KOPT-K1 (cell line): ENCODE measurements at regions not wholly inside any gene's neighbourhood (a gene's known extent, or its start where the extent isn't known, plus 50 kb on each side); places are given as distances from the start of the nearest gene placed in this dataset.
"Not testable (repeated sequence)": the region's sequence is repeated elsewhere in the genome, so short reads cannot be mapped to it uniquely, and the experiment has no call there.

ENCODE experiments used
- H3K27ac ChIP-seq: fragments of 200-600 bp; sonication (generic); 2 replicates; pipeline ENCODE4 v1.5.1; 2016; ENCODE audit warnings: antibody characterized with exemption, mild to moderate bottlenecking, low read depth, low read length; ENCODE audit not compliant: poor library complexity, severe bottlenecking
- H3K36me3 ChIP-seq: fragments of 200-600 bp; sonication (generic); 2 replicates; pipeline ENCODE4 v1.5.1; 2017; ENCODE audit warnings: antibody characterized with exemption, mild to moderate bottlenecking, low read length, moderate library complexity; ENCODE audit not compliant: insufficient read depth
- H3K9me3 ChIP-seq: fragments of 200-600 bp; sonication (generic); 2 replicates; pipeline ENCODE4 v1.5.1; 2017; ENCODE audit warnings: antibody characterized with exemption, low read length, mild to moderate bottlenecking; ENCODE audit not compliant: insufficient read depth, poor library complexity, severe bottlenecking

GRCh38 chr2:64731263-64731643, 77.5 kb upstream of the SERTAD2 start:
- no peaks in the 10 kb centered on the region for H3K36me3 ChIP-seq
- H3K9me3 ChIP-seq, result no peaks in the 10 kb centered on the region
- H3K27ac ChIP-seq, result peak overlapping the region; percentile 79

GRCh38 chr2:64731746-64732145, 78.0 kb upstream of the SERTAD2 start:
- no peaks in the 10 kb centered on the region for H3K36me3 ChIP-seq
- H3K9me3 ChIP-seq, result no peaks in the 10 kb centered on the region
- H3K27ac ChIP-seq, result no peak overlapping the region

DNA sequence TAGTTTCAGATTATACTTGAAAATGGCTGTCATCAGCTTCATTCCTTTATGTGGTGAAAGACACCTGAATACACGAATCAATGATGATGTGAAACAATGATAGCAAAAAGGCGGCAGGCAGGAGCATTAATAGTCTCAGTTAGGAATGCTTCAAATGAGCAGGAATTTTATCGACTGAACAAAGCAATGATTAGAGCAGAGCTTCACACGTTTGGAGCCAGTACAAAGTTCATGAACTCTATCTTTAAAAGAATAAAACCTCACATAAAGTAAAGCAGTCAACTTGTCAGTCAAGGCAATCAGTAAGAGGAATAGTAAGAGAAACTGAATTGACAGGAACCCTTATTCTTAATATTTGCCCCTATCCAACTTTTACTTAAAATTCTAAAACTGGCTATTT, 78.4 kb upstream of the SERTAD2 start:
- Histone ChIP-seq H3K9me3 (no peaks in the 10 kb centered on the region), H3K27ac (no peak overlapping the region), H3K36me3 (no peaks in the 10 kb centered on the region)

DNA sequence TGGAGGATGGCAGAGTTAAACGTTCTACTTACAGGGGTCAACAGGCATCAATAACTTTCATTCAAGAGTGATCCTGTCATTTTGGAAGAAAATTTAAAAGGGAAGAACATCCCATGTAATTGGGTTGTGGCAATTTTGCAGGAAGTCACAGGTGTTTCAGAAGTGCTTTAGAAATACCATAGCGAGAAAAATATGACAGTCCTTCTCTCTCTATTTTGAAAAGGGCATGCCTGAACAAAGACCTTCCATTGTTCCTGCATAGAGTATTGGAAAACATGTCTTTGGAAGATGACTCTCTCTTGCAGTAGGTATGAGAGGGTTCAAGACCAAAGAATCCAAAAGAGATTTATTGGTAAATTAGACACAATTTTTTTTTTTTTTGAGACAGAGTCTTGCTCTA, 81.8 kb upstream of the SERTAD2 start:
- H3K9me3 ChIP-seq, result no peaks in the 10 kb centered on the region
- no peak overlapping the region for H3K27ac ChIP-seq
- no peaks in the 10 kb centered on the region for H3K36me3 ChIP-seq

DNA sequence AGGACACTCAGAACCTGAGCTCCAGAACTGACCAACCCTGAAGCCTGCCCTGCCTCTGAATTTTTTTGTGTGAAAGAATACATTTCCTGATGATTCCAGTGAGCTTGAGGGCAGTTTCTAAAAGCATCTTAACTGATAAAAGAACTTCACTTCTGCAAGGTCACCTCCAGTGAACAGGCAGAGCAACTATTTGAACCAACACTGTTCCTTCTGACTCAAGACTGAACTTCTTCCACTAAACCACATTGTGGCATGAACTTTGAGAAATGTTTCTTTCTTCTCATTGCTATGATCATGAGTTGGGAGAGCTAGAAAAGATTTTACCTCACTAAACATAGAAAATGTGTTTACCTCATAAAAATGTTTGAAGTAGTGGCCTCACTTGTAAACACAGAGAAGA, 83.8 kb upstream of the SERTAD2 start:
- Histone ChIP-seq H3K9me3 (no peaks in the 10 kb centered on the region), H3K36me3 (no peaks in the 10 kb centered on the region), H3K27ac (no peak overlapping the region)

GRCh38 chr2:64738026-64738425, 84.3 kb upstream of the SERTAD2 start:
- Histone ChIP-seq H3K9me3 (no peaks in the 10 kb centered on the region), H3K36me3 (no peaks in the 10 kb centered on the region), H3K27ac (no peak overlapping the region)

DNA sequence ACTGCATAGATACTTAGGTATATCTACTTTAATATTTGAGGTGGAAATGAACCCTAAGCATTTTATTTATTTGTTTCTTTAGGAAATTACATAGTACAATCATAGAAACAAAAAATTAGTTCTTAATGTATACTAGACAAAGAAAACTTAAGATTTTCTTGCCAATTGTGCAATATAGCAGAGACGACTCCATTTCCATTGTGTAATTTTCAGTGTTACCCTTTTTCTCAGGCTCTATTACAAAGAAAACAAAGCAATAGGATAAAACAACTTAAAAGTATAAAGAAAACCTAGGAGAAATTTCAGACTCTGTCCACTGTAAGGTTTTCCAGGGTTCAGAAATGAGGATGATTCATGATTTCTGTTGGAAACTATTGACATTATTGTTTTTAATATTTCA, 89.0 kb upstream of the SERTAD2 start:
- Histone ChIP-seq H3K27ac (no peak overlapping the region), H3K36me3 (no peaks in the 10 kb centered on the region), H3K9me3 (no peaks in the 10 kb centered on the region)

- H3K27ac ChIP-seq, result no peak overlapping the region
- H3K9me3 ChIP-seq, result no peaks in the 10 kb centered on the region
- H3K36me3 ChIP-seq, result no peaks in the 10 kb centered on the region
These were observed 90.1 kb upstream of the SERTAD2 start for GRCh38 chr2:64743739-64744330.

GRCh38 chr2:64745562-64745961, 91.8 kb upstream of the SERTAD2 start:
- Histone ChIP-seq H3K9me3 (no peaks in the 10 kb centered on the region), H3K36me3 (no peaks in the 10 kb centered on the region), H3K27ac (no peak overlapping the region)

DNA sequence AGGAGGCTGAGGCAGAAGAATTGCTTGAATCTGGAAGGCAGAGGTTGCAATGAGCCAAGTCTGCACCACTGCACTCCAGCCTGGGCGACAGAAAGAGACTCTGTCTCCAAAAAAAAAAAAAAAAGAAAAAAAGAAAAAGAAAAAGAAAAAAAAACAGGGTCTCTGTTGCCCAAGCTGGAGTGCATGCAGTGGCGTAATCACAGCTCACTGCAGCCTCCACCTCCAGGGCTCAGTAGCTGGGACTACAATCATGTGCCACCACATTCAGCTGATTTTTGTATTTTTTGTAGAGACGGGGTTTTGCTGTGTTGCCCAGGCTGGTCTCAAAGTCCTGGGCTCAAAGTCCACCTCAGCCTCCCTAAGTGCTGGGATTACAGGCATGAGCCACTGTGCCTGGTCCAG, 94.0 kb upstream of the SERTAD2 start:
- not testable (repeated sequence) for H3K9me3 ChIP-seq, H3K36me3 ChIP-seq, H3K27ac ChIP-seq

DNA sequence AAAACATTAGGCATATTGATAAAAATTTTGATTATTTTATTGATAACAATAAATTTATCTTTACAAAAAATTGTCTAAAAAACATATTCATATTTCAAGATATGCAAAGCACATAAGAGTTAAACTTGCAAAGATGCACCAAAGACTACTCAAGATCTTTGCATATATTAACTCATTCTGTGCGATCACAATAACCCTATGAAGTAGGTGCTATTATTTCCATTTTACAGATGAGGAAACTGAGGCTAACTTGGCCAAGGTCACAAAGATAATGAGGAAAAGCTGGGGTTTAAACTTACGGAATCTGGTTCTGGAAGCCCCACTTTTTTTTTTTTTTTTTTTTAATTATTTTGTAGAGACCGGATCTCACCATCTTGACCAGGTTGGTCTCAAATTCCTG, 94.4 kb upstream of the SERTAD2 start:
- Histone ChIP-seq H3K36me3 (no peaks in the 10 kb centered on the region), H3K27ac (no peak overlapping the region), H3K9me3 (no peaks in the 10 kb centered on the region)

GRCh38 chr2:64748561-64748960, 94.8 kb upstream of the SERTAD2 start:
- Histone ChIP-seq H3K9me3 (no peaks in the 10 kb centered on the region), H3K27ac (no peak overlapping the region), H3K36me3 (no peaks in the 10 kb centered on the region)

- Histone ChIP-seq H3K36me3 (no peaks in the 10 kb centered on the region), H3K27ac (no peak overlapping the region), H3K9me3 (no peaks in the 10 kb centered on the region)
These were observed 95.7 kb upstream of the SERTAD2 start for GRCh38 chr2:64749446-64749845.

GRCh38 chr2:64750001-64750816, 96.5 kb upstream of the SERTAD2 start:
- no peaks in the 10 kb centered on the region for H3K9me3 ChIP-seq
- no peaks in the 10 kb centered on the region for H3K36me3 ChIP-seq
- H3K27ac ChIP-seq, result peak overlapping the region; percentile 72

DNA sequence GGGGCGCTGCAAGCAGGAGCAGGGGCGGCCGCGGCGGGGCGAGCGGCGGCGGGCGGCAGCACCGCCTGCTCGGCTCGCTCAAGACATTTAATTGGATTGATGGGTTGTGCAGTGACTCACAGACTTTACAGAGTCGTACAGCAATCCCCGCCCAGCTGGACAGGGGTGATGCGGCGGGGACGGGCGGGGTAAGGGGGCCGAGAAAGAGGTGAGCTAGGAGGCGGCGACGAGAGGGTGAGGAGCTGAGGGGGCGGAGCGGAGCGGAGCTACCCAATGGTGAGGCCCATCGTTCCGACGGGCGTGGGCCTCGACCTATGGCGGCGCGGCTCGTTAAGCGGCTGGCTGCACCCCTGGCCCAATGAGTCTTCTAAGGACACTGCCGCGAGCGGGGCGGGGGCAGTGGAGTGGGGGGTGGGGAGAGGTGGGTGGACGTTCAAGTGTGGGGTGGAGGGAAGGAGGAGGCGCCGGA, 97.1 kb upstream of the SERTAD2 start:
- H3K36me3 ChIP-seq, result no peaks in the 10 kb centered on the region
- H3K27ac ChIP-seq, result peak overlapping the region; percentile 72

More for the DNA sequence above, 97.1 kb upstream of the SERTAD2 start:
- H3K9me3 ChIP-seq, result no peaks in the 10 kb centered on the region
